CD4-positive, alpha-beta T cell treated with Interleukin-2 at 100 ng/mL for 4 hours (primary cell): ENCODE measurements at regions not wholly inside any gene's neighbourhood (a gene's known extent, or its start where the extent isn't known, plus 50 kb on each side); places are given as distances from the start of the nearest gene placed in this dataset.

Experiments used
- DNase-seq: peaks from one replicate; pipeline ENCODE4 v3.0.0-alpha.2; 2020; ENCODE audit warnings: low spot score

DNA sequence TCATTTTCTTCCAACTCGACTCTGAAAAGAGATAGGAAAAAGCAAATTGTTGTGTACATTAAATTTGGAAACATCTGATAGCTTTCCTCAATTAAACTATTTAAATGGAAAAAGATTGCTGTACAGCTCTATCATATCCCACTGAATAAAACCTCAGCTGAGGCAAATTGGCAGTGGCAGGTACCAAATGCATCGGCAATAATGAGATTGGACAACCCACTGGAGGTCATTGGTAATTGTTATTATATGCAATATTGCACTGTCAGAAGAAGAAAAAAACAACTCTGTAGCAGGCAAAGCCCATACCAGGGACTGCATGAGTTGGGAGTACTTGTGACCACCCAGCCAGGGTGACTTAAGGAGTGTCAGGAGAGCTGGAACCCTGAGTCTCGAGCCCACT, 291.6 kb upstream of the SKOR2 start:
- no peak for DNase-seq

DNA sequence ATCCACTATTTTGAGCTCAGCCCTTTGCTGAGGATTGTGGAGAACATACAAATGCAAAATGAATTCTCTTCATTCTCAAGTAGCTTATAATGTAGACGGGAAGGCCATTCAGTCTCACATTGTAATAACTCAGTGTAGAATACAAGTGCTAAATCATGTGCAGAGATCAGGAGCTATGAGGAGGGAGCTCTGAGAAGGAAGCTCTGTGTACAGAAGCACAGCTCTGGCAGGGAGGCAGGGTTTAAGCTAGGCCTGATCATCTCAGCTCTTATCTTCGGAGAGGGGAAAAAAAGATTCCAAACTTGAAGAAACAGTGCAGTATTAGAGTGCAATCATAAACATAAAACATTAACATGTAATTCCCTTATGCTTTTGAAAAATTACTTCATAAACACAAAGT, 291.1 kb upstream of the SKOR2 start:
- no peak for DNase-seq

DNA sequence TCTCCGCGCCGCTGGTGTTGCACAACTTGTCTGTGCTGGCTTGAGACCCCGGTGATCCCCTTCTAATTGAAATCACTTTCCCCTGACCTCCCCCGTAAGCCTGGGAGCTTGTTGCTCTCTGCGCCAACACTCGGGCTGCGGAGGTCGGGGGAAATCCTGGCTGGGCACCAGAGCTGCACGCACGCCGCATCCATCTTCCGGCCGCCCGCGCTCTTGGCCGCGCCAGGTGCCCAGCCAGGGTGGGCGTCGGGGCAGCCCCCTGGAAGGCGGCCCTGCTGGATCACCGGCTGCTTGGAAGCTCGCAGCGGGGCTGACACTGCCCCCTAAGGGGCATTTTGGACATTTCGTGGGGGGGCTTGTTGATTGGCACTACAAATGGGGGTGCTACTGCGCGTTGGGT, 280.3 kb upstream of the SKOR2 start:
- no peak for DNase-seq

DNA sequence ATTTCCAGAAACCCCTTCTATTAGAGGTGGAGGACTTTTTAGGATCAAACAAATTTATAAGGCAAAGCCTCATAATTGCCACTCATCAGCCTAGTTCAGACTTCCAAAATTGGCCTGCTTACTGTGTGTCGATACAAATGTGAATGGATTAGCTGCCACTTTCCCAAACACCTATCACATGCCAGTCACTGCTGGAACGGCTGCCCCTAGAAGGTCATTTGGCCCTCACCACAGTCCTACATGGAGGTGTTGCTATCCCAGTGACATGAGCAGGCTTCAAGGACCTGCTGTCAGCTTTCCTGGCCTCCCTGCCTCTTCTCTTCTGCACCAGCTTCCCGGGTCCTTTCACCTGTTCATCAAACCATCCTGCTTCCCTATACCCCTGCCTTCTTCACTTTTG, 279.2 kb upstream of the SKOR2 start:
- DNase-seq, result no peak

DNA sequence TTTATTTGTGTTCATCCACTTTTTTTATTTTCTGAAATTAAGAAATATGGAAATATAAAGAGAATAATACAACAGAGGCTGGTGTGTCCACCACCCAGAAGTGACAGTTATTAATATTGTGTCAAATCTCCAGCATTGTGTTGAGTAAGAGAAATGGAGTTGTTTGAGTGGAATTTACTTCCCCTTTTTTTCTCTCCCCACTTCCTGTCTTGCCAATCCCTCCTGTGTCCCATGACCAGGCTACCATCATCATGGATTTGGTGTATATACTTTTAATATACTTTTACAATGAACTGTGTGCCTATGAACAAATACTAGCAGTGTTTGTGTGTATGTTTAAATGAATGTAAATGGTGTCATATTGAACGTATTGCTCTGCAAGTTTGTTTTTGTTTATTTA, 276.9 kb upstream of the SKOR2 start:
- DNase-seq, result no peak

DNA sequence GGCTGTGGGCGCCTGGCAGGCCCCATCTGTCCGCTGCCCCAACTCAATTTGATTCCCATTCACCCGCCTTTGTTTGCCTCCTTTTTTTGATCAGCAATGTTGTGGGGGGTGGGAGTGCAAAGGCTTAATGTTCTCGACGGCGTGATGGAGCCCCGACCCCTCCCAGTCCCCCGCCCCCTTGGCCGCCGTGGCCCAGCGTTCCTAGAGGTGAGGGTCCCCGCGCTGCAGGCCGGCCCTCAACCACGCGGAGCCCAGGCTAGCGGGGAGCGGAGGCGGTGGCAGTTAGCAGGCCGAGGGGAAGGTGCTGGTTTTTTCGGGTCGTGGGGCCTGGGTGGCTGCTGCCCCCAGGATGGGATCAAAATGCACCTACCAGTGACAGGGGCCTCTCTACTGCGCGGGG, 274.7 kb upstream of the SKOR2 start:
- DNase-seq, result no peak

DNA sequence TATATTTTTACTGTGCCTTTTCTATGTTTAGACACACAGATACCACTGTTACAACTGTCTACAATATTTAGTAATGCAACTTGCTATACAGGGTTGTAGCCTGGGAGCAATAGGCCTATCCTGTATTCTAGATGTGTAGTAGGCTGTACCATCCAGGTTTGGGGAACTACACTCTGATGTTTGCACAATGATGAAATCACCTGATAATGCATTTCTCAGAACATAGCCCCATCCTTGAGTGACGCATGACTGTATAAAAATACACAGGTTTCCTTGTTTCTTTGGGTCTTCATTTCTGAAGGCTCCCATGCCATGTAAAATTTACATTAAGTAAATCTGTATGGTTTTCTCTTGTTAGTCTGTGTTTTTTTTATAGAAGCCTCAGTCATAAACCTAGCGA, 270.9 kb upstream of the SKOR2 start:
- no peak for DNase-seq

DNA sequence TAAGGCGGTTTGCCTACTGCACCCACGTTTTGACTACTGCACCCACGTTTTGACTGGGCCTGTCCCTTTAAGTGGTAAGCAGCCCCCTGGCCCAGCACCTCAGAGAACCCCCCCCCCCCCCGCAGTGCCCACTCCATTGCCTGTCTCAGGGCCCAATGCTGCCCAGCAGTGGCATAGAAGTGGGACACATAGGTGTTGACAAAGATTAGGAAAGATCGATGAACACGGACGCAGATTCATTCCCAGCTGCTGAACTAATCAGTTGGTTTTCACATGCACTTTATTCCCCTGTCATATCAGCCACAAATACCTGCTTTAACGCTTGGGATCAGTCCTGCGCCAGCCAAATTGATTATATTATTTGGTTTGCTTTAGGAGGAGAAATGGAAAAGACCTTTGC, 268.8 kb upstream of the SKOR2 start:
- no peak for DNase-seq

DNA sequence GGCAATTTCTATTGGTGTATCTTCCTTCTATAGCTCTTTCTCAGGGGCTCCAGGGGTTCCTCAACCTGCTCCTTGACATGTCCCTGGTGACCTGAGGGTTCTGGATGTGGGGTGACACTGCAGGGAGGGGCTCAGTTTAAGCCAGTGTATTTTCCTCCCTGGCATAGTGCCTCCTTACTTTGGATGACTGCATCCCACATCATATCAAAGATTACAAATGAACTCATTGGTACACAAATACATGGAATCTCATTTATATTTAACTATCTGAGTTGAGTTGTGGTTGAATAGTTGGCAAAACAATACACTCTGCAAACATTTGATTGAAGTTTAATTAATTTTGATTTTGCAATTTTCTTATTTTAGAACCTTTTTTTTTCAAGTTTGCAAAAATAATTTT, 268.2 kb upstream of the SKOR2 start:
- no peak for DNase-seq

DNA sequence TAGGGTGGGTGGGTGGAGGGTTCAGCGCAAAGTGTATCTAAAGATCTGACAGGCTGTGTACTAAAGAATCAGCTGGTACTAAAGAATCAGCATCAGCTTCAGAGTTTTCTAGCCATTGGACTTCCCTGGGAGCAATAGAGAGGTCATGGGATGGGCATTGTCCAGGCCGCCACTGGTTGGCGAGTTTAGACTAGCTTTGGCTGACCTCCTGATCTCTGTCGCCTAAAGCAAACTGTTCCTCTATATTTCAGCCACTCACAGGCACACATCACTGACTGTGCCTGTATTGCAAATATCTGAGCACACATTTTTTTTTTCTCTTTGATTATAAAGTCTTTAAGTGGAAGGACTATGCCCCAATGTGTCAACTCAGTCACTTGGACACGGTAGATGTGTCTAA, 267.8 kb upstream of the SKOR2 start:
- no peak for DNase-seq

DNA sequence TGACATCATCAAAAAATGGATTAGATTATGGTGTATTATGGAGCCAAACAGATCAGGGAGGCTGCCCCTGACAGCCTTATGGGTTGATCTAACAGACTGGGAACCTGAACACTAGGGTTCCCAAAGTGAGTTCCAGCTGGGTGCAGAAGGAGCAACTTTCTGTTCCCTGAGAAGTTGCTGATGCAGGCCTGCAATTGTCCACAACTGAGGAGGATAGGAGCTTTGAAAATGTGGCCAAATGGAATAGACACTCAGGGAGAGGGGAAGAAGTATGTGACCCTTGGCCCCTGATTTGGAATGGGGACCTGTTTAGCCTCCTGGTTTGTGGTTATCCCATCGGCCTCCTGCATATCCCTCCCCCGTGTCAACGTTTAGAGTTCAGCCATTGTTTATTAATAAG, 262.2 kb upstream of the SKOR2 start:
- DNase-seq, result no peak

DNA sequence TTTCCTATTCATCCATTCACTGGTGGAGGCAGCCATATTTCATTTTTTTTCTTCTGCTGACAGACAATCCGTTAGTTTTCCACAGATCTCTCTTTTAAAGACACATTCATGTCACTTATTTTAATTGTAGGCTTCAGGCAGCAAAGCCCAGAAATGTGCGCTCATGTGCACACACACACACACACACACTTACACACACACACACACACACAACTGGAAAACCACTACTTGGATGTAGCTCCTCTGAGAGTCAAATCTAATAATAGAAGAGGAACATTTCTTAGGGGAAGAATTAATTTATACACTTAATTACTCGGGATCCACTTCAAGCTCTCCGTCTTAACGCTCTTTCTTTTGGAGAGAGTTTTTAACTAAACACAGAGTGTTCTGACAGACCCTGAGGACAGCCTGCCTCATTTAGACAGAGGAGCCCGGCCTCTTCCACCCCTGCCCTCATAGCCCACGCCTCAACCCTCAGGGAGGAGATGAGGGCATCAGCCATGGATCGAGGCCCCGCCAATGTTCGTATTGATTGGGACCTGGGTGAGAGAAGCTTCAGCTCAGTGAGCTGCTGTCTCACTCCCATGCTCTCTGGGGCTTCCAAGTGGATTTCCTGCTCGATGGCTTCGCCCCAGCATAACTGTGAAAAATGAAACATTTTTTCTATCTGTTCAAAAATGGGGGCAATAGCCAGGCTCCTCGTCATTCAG, 261.4 kb upstream of the SKOR2 start:
- no peak for DNase-seq

DNA sequence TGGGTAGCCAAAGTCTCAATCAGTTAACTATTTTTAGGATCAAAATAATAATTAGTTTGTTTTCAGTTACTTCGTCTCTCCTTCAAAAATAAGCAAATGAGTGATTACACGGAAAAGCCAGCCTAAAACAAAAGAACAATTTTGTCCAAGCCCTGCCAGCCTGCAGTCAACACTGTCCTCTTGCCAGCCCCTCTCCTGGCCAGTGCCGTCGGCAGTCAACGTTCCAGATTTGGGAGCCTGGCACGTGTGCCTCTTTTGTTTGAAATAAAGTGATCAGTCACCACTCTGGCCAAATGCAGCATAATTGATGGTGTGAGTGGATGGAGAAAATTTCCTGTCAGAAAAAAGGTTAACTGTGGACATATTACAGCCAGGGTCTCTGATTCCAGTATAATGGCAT, 260.6 kb upstream of the SKOR2 start:
- DNase-seq, result no peak

DNA sequence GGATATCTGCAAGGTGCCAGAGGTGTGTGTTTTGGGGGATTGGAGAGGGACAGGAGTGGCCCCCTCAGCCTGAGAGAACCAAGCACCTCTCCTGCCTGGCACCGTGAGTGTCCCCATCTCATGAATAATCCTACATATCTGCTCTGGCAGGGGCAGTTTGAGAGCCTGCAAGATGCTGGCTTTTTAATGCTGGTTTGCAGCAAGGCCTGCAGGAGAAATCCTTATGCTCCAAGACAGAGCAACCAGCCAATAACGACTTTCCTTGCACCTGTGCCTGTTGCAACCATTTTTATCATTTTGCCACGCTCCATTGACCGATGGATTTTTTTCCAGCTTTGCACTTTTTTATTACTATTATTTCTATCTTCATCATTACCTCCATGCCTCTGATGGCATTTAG, 259.4 kb upstream of the SKOR2 start:
- no peak for DNase-seq

DNA sequence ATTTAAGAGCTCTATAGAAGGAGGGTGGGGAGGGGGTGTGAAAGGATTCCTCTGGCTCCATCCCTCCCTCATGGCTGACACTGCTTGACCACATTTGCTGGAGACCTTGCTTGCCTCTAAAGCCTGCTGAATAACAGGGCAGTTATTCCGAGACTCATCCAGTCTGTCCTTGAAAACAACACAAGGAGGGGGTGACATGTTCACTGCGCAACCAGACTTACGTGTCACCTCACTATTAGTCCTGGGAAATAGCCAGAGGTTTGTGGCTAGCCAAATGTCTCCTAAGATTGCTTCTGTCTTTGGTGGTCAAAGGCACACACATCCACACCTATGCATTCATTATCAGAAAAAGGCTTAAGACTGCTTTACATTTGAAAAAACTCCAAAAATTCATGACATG, 256.2 kb upstream of the SKOR2 start:
- DNase-seq, result no peak

DNA sequence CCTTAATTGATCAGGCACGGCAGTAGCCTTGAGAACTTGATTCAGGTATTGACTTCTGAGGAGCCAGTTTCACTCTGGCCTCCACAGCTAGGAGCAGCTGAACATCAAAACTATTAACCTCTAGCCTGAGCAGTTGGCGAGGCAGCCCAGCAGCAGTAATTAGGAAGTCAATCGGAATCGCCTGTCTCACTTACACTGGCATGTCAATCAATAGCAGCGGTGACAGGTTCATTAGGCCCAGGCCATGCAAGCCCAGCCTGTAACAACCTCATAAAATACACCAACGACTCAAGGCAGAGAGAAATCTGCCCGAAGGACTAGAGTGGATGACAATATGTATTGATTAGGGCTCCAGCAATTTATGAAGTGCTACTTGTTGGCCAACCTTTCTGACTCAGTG, 255.4 kb upstream of the SKOR2 start:
- DNase-seq, result no peak

DNA sequence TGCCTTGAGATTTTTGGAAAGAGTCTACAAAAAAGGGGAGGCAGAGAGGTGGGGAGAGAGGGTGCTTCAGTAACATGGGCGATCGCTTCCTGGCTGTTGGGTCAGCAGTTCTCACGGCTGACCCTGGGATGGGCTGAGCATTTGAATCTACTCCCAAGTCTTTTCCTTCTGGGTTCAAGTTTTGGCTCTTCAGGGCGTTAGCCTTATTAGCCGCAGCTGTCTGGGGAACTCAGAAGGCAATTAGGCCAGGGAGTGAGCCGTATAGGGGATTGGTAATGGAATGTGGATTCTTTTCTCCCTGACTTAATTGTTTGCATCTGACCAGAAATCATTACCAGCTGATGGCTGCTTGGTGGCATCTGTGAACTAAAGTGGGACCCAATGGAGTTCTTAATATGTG, 250.5 kb upstream of the SKOR2 start:
- DNase-seq, result no peak

DNA sequence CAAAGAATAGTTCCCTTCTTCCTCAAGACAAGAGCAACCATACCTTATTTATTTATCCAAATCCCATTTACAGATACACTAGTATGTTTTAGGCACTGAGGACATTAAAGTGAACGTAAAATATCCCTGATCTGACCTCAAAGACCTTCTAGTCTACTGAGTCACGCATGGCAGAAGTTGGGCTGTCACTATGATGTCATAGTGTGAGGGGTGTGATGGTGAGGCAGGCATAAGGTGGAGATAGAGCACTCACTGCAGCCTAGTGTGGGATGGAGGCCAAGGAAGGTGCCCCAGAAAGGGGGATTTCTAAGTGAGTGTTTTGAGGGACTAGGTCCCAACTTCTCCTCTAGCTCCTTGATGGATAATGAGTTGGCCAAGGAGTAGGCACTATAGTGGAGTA, 249.5 kb upstream of the SKOR2 start:
- no peak for DNase-seq

DNA sequence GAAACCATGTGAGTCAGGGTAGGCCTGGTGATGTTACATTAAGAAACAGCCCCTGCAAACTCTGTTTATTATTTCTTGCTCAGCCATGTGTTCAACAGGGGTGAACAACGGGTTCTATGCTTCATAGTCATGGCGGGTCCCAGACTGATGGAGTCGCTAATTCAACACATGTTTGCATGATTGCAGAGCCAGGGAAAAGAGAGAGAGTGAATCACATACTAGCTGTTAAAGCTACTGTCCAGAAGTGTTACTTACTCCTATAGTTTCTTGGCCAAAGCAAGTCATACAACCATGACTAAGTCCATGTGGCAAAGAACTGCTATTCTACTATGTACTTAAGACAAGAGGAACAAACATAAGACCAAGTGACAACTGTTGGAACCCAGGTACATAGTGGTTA, 241.2 kb upstream of the SKOR2 start:
- DNase-seq, result no peak

DNA sequence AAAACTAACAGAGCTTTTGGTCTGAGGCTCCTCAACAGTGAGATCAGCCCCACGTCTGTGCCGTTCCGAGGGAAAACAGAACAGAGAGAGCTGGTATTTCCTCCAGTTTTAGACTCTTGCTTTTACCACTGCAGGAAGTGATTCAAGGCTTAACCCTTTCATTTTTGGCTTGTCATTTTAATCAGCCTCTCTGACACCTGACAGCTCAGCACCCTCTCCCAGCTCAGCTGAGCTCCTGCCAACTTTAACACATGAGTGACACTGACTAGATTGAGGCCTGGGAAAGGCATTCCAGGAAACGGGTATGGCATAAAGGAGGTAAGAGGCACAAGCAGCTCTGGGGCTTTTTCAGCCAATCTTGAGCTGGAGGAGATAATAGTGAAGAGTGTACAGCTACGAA, 239.4 kb upstream of the SKOR2 start:
- no peak for DNase-seq

DNA sequence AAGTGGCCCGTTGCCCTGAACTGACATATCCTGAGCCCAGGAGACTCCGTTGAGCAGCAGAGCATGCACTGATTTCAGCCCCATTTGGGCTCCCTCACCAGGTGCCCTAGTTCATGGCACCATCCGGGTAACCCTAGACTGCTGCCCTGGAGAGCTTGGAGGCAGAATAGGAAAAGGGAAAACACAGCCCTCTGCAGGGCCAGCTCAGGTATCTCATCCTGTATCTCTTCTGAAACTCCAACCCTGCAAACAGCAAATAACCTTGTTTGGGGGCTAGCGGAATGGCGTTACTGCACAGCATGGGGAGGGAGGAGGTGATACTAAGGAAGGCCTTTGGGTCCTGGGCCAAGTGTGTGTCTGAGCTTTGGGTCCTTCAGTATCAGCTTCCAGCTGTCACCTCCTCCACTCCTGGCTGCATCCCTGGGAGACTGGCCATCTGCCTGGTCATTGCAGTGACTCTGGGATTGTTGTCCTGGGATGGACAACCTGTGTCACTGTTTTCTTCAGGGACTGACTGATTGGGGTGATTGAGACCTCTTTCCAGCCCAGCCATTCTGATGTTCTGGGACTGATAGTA, 233.8 kb upstream of the SKOR2 start:
- DNase-seq, result no peak

DNA sequence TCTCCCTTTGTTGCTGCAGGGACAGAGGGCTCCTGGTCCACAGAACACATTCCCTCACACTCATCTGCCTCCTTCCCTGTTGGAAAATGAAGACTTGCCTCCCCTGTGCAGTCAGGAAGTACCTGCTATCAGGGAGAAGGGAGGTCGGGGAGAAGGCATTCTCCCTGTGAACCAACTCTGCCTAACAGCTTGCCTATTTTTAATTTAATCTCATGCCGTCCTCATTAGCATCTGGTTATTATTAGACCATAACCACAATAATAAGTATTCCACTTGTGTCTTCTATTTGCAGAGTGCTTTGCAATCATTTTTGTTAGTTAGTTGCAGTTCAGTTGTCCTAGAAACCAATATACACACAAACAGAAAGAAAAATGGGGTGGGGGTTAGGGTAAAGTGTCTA, 232.6 kb upstream of the SKOR2 start:
- DNase-seq, result no peak

DNA sequence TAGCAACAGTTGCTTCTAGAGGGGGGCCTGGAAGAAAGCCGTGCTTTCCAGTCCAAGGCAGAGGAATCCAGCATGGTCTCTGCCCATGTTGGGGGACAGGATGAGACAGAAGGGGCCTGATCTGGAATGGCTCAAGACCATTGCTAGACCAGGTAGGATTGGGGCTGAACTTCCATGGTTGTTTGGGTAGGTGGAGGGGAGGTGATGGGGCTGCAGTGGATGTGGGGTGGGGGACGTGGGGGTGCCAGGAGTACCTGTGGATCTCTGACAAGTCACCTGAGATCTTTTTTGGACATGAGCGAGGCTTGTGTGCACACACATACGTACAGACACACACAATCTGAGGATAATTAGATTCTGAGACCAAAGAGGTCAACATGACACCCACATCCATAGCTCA, 228.7 kb upstream of the SKOR2 start:
- no peak for DNase-seq

DNA sequence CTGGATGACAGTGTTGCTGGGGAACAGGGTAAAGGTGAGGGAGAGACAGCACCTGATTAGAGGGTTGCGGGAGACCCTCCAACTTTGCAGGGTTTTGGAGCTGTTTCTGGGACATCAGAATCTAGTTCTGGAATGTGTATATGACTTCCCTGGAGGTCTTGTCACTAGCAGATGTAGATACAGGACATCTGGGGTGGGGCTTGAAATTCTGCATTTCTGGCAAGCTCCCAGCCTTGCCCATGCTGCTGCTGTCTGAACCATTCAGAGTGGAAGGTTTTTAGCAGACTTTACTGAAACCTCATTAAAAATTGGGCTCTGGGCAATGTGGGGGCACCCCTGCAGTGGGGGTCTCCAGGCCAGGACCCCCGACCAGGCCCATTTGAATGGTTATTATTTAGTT, 220.3 kb upstream of the SKOR2 start:
- no peak for DNase-seq

DNA sequence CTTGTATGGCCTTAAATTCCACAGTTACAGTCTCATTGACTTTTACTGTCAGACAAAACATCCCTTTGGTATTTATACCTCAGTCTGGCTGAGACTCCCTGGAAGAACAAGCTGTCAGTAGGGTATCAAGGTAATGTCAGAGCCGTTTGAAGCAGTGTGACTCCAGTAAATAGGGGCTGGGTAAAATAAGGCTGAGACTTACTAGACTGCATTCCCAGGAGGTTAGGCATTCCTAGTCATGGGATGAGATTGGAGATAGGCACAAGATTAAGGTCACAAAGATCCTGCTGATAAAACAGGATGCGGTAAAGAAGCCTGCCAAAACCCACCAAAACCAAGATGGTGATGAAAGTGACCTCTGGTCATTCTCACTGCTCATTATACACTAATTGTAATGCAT, 219.5 kb upstream of the SKOR2 start:
- DNase-seq, result no peak
